HG03469 (cell line): ENCODE measurements at regions not wholly inside any gene's neighbourhood (a gene's known extent, or its start where the extent isn't known, plus 50 kb on each side); places are given as distances from the start of the nearest gene placed in this dataset.
"Not testable (repeated sequence)": the region's sequence is repeated elsewhere in the genome, so short reads cannot be mapped to it uniquely, and the experiment has no call there.

Source experiments
- ATAC-seq: cut with Tn5 transposase; IDR thresholded peaks from one replicate; pipeline ENCODE4 v1.9.1; 2021; ENCODE audit warnings: mild to moderate bottlenecking, moderate library complexity, moderate number of reproducible peaks; ENCODE audit not compliant: unreplicated experiment

DNA sequence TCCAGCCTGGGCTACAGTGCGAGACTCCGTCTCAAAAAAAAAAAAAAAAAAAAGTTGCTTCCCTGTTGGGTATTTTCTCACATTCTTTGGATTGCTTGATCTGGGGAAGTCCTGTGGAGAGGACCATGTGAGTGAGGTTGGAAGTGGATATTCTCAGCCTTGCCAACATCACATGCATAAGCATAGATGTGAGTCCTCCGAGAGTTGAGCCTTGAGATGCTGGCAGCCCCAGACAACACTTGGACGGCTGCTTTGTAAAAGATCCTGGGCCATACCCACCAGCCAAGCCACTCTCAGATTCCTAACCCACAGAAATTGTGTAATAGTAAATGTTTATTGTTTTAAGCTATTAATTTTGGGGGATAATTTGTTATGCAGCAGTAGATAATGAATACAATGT, 1570.0 kb upstream of the GOT2 start:
- ATAC-seq: no peak

DNA sequence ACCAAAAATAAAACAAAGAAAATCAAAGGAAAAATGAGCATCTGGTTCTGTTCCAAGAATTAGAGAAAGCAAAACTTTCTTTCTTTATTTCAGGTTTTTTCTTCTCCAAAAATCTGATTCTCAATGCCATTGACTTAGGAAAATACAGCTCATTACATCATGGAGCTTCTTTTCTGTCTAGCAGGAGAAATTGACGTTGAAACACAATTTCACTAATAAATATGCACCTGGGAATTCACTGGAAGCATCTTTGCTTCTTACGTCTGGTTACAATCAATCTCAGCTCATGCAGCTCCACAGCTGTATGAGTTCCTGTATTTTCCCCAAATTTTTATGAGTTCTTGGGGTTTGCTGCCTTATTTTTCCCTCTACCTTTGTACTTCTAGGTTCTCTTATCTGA, 1568.6 kb upstream of the GOT2 start:
- ATAC-seq: no peak

DNA sequence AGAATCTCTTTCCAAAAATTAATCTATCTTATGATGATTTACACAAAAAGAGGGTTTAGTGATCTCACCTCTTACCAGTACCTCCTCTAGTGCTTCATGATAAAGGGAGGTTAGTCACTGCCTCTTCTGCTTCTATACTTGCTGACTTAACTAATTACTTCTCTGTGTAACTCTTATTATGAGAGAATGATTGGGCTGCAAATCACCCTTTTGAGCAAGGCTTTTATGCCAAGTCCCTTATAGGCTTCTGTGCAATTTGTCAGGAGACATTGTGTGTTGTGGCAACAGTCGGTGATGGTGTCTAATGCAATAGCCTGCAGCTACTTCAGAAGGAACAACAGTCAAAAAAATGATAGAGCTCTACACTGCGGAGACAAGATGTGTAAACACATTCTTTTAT, 1568.1 kb upstream of the GOT2 start:
- no peak for ATAC-seq

DNA sequence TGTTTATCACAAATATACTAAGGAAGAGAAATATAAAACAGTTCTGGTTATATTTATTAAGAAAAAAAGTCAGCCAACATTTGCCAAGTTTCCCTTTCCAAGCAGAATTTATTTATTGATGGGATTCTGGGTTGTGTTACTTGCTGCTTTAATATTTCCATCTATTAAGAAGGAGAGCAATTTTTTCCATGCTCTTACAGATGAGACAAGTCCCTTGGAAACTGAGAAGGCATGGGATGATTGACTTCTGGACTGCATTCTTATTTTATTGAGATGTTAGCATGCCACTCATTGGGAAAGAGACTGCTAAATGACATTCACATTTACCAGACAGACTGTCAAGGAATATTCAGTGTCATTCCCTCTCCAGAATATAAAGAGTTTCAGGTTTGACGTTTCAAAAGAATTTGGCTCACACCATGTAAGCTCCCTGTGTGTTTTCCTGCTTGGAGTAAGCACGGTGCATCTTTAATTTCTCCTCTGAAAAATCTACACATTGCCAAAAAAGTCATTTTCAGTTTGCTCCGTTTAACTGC, 1565.2 kb upstream of the GOT2 start:
- ATAC-seq: no peak

DNA sequence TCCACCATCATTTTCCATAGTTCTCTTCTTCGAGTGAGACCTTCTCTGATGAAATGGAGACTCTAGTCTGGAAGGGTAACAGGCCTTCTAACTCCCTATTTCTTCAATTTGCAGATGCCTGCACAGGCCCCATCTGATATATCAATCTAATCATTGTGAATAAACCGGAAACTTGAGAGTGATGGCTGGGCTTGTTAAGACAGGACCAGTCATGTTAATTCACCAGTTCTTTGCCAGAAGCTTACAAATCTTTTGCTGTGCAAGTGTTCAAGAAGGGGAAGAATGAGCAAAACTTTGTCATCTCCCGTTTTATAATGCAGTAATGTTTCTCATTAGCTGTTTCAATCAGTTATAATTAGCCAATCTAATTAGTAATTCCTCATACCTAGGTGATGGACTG, 1561.3 kb upstream of the GOT2 start:
- no peak for ATAC-seq

DNA sequence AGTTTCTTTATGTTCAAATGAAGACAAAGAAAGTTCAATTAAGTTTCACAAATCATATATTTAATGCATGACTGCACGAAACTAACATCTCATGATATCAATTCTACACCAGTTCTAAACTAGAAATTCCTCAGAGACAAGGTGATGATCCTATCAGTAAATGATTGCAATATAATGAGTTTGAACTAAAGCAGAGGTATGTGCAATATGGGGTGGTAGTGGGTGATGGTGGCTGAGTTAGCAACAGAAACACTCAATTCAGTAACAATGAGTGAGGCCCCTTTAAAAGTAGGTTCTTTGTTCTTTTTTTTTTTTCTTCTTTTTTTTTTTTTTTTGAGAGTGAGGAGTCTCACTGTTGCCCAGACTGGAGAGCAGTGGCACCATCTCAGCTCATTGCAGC, 1551.7 kb upstream of the GOT2 start:
- no peak for ATAC-seq

DNA sequence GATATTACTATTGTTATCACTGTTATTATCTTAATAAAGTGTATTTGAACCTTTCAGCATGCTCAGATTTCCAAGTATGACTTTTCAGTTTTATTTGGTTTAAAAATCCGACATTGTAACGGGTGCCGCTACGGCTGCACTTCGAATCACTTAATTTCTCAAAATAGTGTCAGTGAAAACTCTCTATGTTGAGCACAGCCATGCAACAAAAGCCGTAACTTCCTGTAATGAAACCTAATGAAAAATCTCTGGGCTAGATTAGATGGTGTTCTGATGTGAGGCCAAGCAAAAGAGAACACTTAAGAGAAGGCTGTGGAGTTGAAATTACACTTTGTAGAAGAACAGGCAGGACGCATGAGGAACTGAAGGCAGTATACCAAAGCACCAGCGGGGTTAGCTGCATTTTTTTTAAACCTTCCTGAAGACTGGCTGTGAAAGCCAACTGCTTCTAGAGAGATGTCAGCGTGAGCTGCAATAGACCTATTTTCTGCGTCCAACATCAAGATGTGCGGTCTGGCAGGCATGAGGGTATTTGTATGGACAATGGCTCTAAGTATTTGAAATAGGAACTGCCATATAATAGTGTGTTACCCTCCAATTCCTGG, 1545.0 kb upstream of the GOT2 start:
- no peak for ATAC-seq

DNA sequence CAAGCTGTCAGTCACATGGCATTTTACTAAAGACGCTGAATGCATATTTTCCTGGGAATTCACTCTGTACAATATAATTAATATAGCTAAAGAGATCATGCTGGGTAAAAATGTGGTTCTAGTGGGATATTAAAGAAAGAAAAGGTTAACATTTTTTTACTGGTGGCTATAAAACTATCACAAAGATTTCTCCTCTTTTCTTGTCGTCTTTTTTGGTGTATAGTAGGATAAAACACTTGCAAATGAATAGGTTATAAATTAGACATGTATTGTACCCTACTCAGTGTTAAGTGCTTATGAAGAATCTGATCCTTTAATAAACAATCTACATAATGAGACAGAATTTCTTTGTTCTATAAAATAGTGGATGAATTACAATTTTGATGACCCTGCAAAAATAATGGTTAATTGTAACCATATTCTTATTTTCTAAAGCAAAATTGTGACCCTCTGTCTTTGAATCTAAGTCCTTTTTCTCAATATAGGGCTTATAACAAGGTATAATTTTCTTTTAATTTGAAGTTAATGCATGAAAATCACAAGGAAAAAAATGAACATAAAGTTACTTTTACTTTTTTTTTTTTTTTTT, 1540.4 kb upstream of the GOT2 start:
- ATAC-seq: no peak

DNA sequence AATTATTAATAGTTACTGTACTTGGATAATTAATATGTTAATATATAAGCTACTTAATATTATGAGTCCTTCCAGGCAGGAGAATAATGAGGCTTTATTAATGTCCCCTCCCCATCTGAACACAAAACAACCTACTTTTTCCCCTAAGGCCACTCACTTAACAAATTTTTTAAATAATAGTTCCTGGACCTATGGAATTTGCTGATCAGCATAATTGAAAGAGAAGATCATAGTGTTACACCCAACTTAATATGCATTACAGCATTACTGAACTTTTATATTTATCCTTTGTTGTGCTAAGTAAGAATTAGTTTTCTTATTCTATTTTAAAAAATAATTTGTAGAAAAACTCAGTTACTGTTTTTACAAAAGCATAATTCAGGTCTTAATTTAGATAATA, 1537.7 kb upstream of the GOT2 start:
- no peak for ATAC-seq

DNA sequence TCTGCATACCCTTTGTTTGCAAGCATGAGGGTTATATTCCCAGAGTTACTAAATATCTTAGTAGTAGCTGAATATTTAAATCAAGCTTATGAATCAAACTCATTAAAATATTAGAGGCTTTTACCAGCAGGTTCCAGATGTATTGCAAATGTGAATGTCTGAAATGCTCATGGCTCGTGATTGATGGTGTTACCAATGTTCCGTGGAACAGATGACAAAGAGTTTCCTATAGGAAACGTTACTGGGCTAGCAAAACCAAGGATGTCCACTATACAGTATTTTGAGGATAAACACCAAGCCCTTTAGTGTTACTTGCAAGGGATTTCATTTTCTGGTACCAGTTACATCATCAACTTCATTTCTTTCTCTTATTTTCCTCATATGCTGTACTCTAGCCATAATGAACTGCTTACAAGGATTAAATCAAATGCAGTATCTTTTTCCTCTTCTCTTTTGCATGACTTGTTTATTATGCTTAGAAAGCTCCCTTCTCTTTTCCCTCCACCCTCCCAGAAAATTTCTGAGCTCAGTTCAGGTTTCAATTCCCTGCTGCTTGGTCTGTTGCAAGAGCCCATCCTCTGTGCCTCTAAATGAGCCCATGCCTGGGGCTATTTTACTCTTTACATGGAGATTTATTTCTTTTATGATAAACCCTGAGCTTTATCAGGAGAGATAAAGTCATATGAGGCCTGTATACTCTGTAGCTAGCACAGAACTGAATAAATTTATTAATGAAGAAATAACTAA, 1537.1 kb upstream of the GOT2 start:
- no peak for ATAC-seq

DNA sequence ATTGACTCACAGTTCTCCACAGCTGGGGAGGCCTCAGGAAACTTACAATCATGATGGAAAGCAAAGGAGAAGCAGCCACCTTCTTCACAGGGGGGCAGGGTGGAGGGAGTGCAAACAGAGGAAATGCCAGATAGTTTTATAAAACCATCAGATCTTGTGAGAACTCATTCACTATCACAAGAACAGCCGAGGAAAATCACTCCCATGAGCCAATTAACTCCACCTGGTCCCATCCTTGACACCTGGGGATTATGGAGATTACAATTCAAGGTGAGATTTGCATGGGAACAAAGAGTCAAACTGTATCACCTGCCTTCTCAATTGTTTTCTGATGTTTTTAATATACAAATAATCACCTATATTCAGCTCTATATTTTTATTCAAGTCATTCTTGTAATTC, 1527.3 kb upstream of the GOT2 start:
- ATAC-seq: no peak

DNA sequence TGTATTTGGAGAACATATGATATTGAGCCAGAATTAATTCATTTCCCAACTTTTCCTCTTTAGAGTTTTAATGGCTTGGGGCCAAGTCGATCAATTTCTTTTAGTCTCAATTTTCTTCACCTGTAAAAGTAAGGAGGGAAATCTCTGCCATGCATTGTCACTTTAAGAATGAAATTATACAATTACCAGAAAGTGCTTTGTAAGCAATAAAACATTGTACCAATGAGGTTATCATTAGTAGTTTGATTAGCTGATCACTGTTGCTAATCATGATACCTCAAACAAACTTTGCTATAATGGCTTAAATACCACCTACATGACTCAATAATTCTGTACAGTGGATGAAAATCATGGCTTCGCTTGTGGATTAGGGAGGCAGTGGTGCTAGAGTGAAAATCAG, 1525.8 kb upstream of the GOT2 start:
- no peak for ATAC-seq

DNA sequence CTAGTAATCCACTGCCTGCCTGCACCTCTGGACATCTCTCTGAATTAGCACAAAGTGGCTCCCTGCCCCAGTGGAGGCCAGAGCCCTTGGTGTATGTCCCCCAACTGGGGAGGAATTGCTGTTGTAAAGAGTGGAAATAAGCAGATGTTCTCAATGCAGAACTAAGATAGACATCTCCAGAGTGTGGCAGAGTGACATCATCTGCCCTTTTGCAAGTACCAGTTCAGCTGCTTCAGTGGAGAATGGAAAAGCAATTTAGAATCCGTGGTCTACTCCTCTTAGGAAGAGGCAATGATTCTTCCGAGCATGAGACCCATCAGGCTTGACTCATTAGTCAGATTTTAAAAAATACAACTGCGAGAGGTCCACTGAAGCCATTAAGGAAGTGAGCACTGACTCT, 1512.0 kb upstream of the GOT2 start:
- no peak for ATAC-seq

DNA sequence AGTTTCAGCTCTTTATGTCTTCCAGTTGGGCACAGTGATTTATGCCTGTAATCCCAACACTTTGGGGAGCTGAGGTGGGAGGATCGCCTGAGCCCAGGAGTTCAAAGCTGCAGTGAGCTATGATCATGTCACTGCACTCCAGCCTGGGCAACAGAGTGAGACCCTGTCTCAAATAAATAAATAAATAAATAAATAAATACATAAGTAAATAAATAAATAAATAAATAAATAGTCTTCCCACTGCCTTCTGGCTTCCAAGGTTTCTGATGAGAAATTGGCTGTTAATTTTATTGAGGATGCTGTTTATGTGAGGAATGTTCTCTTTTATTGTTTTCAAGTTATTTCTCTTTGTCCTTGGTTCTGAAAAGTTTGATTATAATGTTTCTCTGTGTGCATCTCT, 1507.6 kb upstream of the GOT2 start:
- ATAC-seq: no peak

DNA sequence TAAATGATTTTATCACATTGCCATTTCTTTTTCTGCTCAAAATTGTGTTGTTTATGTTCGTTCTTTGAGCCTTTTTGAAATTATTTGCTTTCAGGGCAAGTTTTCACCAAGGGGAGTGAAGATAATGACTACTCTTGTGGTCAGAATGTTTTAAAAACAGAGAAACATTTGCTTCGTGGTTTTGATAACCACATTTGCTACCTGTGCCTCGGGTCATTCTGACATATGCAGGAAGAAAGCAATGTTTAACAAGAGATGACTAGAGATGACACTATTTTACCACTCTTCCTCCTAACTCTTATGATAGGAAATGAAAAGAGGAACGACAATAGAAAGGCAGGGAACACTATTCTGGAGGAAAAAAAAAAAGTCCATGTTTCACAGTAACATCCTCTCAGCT, 1496.5 kb upstream of the GOT2 start:
- no peak for ATAC-seq

DNA sequence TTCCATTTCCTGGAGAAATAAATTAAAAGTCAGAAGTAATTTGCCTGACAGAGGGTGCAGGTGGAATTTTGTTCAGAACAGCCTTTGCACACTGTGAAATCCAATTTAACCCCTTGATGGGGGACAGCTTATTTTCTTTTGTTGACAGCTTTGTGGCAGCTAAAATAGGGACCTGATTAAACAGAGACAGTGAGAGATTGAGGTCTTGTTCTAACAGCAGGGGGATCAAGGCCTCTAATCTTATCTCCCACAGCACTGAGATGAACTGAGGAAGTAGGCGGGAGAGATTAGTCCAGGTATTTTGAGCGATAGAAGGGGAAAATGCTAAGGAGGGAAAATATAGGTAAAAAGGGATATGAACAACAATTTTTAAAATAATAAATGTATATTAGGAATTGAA, 1491.4 kb upstream of the GOT2 start:
- ATAC-seq: no peak

DNA sequence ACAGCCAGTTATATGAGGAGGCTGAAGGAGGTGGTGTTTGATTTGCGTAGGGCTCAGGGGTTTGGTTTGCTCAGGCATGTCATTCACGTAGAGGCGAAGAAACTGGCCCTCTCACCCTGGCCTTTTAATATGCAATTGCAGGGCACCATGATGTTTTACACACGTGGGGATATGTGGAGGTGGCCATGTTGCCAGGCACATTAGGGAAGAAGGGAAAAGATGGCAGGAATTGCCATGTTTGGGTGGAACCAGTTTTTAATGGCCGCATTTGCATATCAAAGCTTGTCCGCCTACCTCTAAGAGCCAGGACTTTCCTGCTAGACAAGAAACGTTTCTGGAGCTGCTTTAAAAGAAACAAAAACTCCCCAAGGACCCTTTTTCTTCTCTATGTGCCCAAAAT, 1483.7 kb upstream of the GOT2 start:
- no peak for ATAC-seq

DNA sequence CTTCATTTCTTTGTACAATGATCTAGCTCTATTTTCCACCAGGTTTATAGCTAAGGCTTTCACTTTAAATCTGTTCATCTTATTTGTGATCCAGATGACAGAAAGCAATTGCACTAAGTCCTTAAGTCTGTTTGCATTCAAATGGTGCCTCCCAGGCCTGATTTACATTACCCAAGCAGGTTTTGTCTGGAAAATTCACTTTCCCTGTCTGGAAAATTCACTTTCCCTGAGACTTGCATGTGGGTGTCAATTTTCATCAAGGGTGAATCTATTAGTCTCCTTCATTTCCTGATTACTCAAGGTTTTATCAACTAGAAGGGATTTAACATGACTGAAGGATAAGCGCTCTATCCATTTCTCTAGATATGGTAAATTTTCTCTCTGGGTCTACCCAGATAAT, 1480.2 kb upstream of the GOT2 start:
- no peak for ATAC-seq

DNA sequence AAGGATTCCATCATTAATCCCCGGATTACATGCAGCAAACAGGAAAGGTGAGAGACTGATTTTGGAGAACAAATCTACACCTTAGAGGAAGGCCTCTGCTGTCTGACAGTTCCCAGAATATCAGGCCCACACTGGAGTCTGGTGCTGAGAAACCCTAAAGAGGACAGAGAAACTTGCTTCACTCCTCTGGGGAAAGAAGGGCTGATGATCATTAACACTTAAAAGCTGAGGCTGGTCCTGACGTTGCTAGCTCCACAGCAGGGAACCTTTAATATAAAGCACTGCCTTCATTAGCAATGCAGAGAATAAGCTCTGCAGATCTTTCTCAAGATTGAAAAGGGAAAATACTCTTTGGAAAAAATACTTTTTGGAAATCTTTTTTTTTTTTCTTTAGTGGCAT, 1472.4 kb upstream of the GOT2 start:
- no peak for ATAC-seq

DNA sequence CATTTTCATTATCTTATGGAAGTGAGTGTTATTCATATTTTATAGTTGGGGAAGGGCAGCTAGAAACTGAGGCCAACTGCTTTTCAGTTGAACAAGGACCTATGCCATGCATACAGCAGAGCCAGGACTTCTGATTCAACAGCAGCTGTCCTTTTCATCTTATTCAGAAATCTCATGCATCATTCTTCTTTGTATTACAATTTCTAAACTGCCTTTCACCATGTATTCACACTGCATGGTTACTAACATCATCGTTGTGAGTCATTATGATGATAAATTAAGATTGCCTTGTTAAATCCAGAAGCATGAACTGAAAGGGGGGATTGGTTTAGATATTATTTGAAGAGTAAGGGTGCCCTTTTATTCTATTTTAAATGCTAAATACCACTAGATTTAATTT, 1470.1 kb upstream of the GOT2 start:
- ATAC-seq: no peak

DNA sequence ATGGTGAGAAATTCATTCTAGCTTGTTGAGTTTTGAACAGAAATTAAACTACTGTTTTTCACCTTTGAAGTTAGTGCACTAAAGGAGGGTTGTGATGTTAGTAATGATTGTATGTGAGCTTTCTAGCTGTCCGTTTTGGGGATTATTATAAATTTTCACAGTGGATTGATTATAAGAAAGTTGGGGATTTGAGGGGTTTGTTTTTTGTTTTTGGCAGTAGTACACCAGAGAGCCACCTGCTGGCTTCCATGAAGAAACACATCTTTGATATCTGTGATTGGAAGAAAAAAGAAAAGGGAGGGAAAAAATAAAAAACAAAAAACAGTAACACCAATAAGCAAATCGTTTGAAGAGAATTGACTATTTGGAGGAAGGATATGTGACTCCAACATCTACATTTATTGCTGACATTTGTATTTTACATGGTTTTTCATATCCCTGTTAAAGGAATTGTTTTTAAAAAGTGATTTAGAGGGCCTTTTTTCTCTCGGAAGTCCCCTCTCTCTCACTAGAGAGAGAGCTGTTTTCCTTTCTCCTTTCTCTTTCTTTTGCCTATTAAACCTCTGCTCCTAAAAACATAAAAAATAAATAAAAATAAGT, 1469.5 kb upstream of the GOT2 start:
- no peak for ATAC-seq

DNA sequence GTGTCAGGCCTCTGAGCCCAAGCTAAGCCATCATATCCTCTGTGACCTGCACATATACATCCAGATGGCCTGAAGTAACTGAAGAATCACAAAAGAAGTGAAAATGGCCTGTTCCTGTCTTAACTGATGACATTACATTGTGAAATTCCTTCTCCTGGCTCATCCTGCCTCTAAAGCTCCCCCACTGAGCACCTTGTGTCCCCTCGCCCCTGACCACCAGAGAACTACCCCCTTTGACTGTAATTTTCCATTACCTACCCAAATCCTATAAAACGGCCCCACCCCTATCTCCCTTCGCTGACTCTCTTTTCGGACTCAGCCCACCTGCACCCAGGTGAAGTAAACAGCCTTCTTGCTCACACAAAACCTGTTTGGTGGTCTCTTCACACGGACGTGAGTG, 1466.6 kb upstream of the GOT2 start:
- ATAC-seq: not testable (repeated sequence)
